MCF 10A (cell line): ENCODE measurements at regions not wholly inside any gene's neighbourhood (a gene's known extent, or its start where the extent isn't known, plus 50 kb on each side); places are given as distances from the start of the nearest gene placed in this dataset.

ENCODE experiments used
- BruUV-seq: library from RNA; stranded (reverse); fragments of 400-500 nt; replicated peaks from 2 replicates; lab custom pipeline; 2021; lab: Mats Ljungman, UMichigan
- CTCF ChIA-PET: fragments of 300-600 bp; sonication (Branson Sonifier 250); formaldehyde crosslinking; extraction: SDS; loops from one replicate; lab custom pipeline; 2021; ENCODE audit warnings: antibody characterized with exemption, inconsistent platforms; lab: Yijun Ruan, JAX
- POLR2A ChIA-PET: fragments of 300-600, 350-650 bp; sonication (Branson Sonifier 250); formaldehyde crosslinking; extraction: SDS; loops from one replicate; lab custom pipeline; 2020; ENCODE audit warnings: antibody characterized with exemption, inconsistent platforms; lab: Yijun Ruan, JAX
- DNase-seq: peaks from one replicate; pipeline ENCODE4 v3.0.0-alpha.2; 2018; ENCODE audit not compliant: unreplicated experiment
- H3K27ac Mint-ChIP-seq: one replicate; pipeline ENCODE4 v1.8.0; 2022; ENCODE audit warnings: mild to moderate bottlenecking, low read depth, mixed read lengths; ENCODE audit not compliant: unreplicated experiment
- H3K27me3 Mint-ChIP-seq: one replicate; pipeline ENCODE4 v1.8.0; 2022; ENCODE audit warnings: mixed read lengths; ENCODE audit not compliant: insufficient read depth, unreplicated experiment
- H3K36me3 Mint-ChIP-seq: one replicate; pipeline ENCODE4 v1.8.0; 2022; ENCODE audit warnings: mild to moderate bottlenecking, moderate library complexity, mixed read lengths; ENCODE audit not compliant: insufficient read depth, unreplicated experiment
- H3K4me1 Mint-ChIP-seq: one replicate; pipeline ENCODE4 v1.8.0; 2022; ENCODE audit warnings: mixed read lengths; ENCODE audit not compliant: insufficient read depth, unreplicated experiment
- H3K4me3 Mint-ChIP-seq: one replicate; pipeline ENCODE4 v1.8.0; 2022; ENCODE audit warnings: mild to moderate bottlenecking, moderate library complexity, mixed read lengths; ENCODE audit not compliant: unreplicated experiment
- H3K9me3 Mint-ChIP-seq: one replicate; pipeline ENCODE4 v1.8.0; 2022; ENCODE audit warnings: mixed read lengths; ENCODE audit not compliant: unreplicated experiment
- intact Hi-C: fragments of 100-400 bp; cut with micrococcal nuclease; formaldehyde crosslinking; loops from 2 replicates; pipeline ENCODE4 v1.14.1; 2022
- TF ChIP-seq, protein P1 (sequence below): fragments of 200-600 bp; IDR thresholded peaks from one replicate; pipeline ENCODE4 v1.8.0; 2022; ENCODE audit warnings: antibody characterized with exemption, mild to moderate bottlenecking; ENCODE audit not compliant: unreplicated experiment

DNA sequence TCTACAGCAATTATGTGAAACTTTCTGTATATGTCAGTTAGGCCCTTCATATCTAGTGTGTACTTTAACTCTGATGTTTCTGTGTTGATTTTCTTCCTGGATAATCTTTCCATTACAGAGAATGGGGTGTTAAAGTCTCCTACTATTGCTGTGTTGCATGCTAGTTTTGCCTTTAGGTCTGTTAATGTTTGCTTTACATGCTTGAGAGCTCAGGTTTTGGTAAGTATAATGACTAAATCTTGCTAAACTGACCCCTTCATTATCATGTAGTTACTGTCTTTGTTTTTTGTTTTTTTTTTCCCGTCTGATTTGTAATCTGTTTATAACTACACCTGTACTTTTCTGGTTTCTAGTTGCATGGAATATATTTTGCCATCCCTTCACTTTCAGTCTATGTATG lies 63.6 kb upstream of the UGT2B15 start:
- POLR2A ChIA-PET, result no interaction called here
- no peak overlapping the region for H3K27ac Mint-ChIP-seq

DNA sequence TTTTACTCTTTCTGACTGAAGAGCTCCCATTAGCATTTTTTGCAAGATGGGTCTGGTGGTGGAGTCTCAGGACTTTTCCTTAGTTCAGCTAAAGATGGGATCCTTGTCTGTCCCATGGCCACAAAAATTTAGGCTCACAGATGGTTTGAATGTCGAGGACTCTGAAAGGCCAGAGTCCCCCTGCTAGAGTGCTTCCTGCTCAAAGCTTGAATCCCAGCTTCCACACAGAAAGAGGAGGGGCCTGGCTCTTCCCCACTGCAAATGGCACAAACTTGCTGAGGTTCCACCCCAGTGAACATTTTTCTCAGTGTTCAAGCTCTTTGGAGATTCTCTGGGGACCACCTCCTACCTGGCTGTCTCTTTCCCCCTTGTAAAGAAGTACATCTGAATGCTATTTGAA lies 64.7 kb upstream of the UGT2B15 start:
- BruUV-seq, result no TSS peak
- TF ChIP-seq, protein P1, sequence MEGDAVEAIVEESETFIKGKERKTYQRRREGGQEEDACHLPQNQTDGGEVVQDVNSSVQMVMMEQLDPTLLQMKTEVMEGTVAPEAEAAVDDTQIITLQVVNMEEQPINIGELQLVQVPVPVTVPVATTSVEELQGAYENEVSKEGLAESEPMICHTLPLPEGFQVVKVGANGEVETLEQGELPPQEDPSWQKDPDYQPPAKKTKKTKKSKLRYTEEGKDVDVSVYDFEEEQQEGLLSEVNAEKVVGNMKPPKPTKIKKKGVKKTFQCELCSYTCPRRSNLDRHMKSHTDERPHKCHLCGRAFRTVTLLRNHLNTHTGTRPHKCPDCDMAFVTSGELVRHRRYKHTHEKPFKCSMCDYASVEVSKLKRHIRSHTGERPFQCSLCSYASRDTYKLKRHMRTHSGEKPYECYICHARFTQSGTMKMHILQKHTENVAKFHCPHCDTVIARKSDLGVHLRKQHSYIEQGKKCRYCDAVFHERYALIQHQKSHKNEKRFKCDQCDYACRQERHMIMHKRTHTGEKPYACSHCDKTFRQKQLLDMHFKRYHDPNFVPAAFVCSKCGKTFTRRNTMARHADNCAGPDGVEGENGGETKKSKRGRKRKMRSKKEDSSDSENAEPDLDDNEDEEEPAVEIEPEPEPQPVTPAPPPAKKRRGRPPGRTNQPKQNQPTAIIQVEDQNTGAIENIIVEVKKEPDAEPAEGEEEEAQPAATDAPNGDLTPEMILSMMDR, result no peak
- intact Hi-C loops, result no loop called here

More for the DNA sequence above, 63.6 kb upstream of the UGT2B15 start:
- DNase-seq, result no peak
- H3K27me3 Mint-ChIP-seq, result no peaks in the 10 kb centered on the region
- no TSS peak for BruUV-seq
- H3K4me3 Mint-ChIP-seq, result no peak overlapping the region
- intact Hi-C loops, result no loop called here
- H3K4me1 Mint-ChIP-seq, result no peaks in the 10 kb centered on the region
- CTCF ChIA-PET, result no interaction called here
- H3K36me3 Mint-ChIP-seq, result no peaks in the 10 kb centered on the region
- H3K9me3 Mint-ChIP-seq, result no peaks in the 10 kb centered on the region
- TF ChIP-seq, protein P1, result no peak

DNA sequence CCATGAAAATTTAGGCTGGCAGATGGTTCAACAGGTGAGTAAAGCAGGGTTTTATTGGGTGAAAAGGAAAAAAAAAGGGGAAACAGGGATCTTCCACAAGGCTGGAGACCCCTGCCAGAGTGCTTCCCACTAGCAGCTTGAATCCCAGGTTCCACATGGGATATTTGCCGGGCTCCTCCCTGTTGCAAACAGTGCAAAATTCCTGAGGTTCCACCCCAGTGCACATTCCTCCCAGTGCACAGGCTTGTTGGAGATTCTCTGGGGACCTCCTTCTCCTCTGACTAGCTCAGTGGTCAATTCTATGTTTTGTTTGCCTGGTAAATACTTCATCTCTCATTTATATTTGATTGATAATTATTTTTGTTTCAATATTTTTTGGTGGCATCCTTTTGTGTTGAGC lies 66.4 kb upstream of the UGT2B15 start:
- intact Hi-C loops, result no loop called here
- Mint-ChIP-seq H3K4me1 (no peaks in the 10 kb centered on the region), H3K27me3 (no peaks in the 10 kb centered on the region), H3K4me3 (no peak overlapping the region), H3K9me3 (no peaks in the 10 kb centered on the region), H3K27ac (no peak overlapping the region), H3K36me3 (no peaks in the 10 kb centered on the region)
- TF ChIP-seq, protein P1, result no peak
- CTCF ChIA-PET, result interaction anchor here (0.7 kb wide), 1 partner anchor 8 kb away, joined by 4 read pairs; no protein-coding TSS in a partner anchor
- no peak for DNase-seq
- no TSS peak for BruUV-seq
- POLR2A ChIA-PET, result no interaction called here

More for the DNA sequence above, 64.7 kb upstream of the UGT2B15 start:
- H3K4me1 Mint-ChIP-seq, result no peaks in the 10 kb centered on the region
- no peak overlapping the region for H3K4me3 Mint-ChIP-seq
- DNase-seq, result no peak
- no peaks in the 10 kb centered on the region for H3K36me3 Mint-ChIP-seq
- no peak overlapping the region for H3K27ac Mint-ChIP-seq
- no peaks in the 10 kb centered on the region for H3K9me3 Mint-ChIP-seq
- H3K27me3 Mint-ChIP-seq, result no peaks in the 10 kb centered on the region
- ChIA-PET POLR2A (no interaction called here), CTCF (interaction anchor here (0.8 kb wide), 1 partner anchor 13 kb away, joined by 3 read pairs; no protein-coding TSS in a partner anchor)

DNA sequence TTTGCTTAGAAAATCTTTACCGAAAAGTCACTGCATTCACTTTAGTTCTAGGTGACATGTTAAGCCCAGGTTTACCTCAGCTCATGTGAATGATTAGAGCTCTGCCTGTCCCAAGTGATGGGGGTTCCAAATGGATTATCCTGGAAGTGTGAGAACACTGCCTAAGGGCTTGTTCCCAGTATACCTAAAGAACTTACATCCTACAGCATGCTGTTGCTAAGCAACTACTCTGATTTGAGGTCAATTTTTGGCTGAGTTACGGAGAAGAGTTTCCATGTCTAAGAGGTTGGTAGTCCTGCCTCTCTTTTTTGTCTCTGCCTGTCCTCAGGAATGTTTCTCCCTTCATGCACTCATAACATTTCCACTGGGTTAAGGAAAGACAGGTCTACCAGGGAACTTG lies 67.6 kb upstream of the UGT2B15 start:
- Mint-ChIP-seq H3K9me3 (no peaks in the 10 kb centered on the region), H3K27me3 (no peaks in the 10 kb centered on the region), H3K4me3 (no peak overlapping the region), H3K27ac (no peak overlapping the region), H3K4me1 (no peaks in the 10 kb centered on the region), H3K36me3 (no peaks in the 10 kb centered on the region)
- POLR2A ChIA-PET, result no interaction called here
- TF ChIP-seq, protein P1, result no peak
- DNase-seq, result peak; percentile 2
- no TSS peak for BruUV-seq
- intact Hi-C loops, result no loop called here
- CTCF ChIA-PET, result no interaction called here
